Gastroesophageal sphincter (tissue), 4 donors: ENCODE measurements at regions not wholly inside any gene's neighbourhood (a gene's known extent, or its start where the extent isn't known, plus 50 kb on each side); places are given as distances from the start of the nearest gene placed in this dataset.

Experiments
- ATAC-seq: fragments of 150-250 bp; one replicate; pipeline ENCODE4 v1.9.1; 2016; ENCODE audit warnings: mild to moderate bottlenecking, moderate library complexity
- H3K27ac ChIP-seq, 4 donors: fragments of 200-600 bp; sonication (generic) in 3 of 4; 1 replicate in 3 of 4; 2 replicates in 1 of 4; pipeline ENCODE4 v1.5.1; 2016 to 2019
- H3K27me3 ChIP-seq: fragments of 200-600 bp; sonication (generic); one replicate; pipeline ENCODE4 v1.5.1; 2019
- H3K36me3 ChIP-seq, 2 donors: fragments of 200-600 bp; sonication (generic); one replicate each; pipeline ENCODE4 v1.5.1; 2019; ENCODE audit warnings: control low read depth in 1 of 2
- H3K4me1 ChIP-seq, 3 donors: fragments of 200-600 bp; sonication (generic); 1 replicate in 2 of 3; 2 replicates in 1 of 3; pipeline ENCODE4 v1.5.1; 2016 to 2019; ENCODE audit warnings: control low read depth in 2 of 3
- H3K4me3 ChIP-seq, 2 donors: fragments of 200-600 bp; sonication (generic); one replicate each; pipeline ENCODE4 v1.5.1; 2019; ENCODE audit warnings: mild to moderate bottlenecking in 1 of 2, moderate library complexity in 1 of 2
- H3K9me3 ChIP-seq, 3 donors: fragments of 200-600 bp; sonication (generic); one replicate each; pipeline ENCODE4 v1.5.1; 2017 to 2019; ENCODE audit warnings: control low read depth in 2 of 3
- CTCF ChIP-seq, 4 experiments: fragments of 200-600 bp in 2 of 4; fragments of 450-650 bp in 2 of 4; sonication (generic) in 1 of 4; IDR thresholded peaks; one replicate each; pipeline ENCODE4 v1.5.1; 2017 to 2019; ENCODE audit warnings: antibody characterized with exemption in 4 of 4, mild to moderate bottlenecking in 2 of 4, moderate library complexity in 2 of 4
- EP300 ChIP-seq: sonication (generic); formaldehyde crosslinking; IDR thresholded peaks from one replicate; pipeline ENCODE4 v1.6.1; 2017; ENCODE audit warnings: antibody characterized with exemption, mild to moderate bottlenecking
- POLR2A ChIP-seq, 2 donors: fragments of 450-650 bp; IDR thresholded peaks; one replicate each; pipeline ENCODE4 v1.6.1; 2017; ENCODE audit warnings: antibody characterized with exemption in 2 of 2, mild to moderate bottlenecking in 2 of 2, moderate library complexity in 1 of 2
- POLR2AphosphoS5 ChIP-seq: sonication (generic); formaldehyde crosslinking; IDR thresholded peaks from one replicate; pipeline ENCODE4 v1.6.1; 2017; ENCODE audit warnings: antibody characterized with exemption
- WGBS, 2 donors: methylation state at CpG; one replicate each; pipeline ENCODE4 v1.1.5; 2018; ENCODE audit warnings: low coverage in 1 of 2; 5-methylcytosine and 5-hydroxymethylcytosine counted together

- 19 to 33% methylated on average over 2 of the region's 2 CpGs for WGBS, 2 donors
- ATAC-seq, result no peak
These were observed 50.7 kb upstream of the KLF7 start for GRCh38 chr2:207216457-207216856.

GRCh38 chr2:207217442-207217841, 51.7 kb upstream of the KLF7 start:
- TF ChIP-seq POLR2AphosphoS5 (no peak), EP300 (no peak)
- Histone ChIP-seq H3K4me1 (no peaks in the 10 kb centered on the region), H3K9me3 (no peaks in the 10 kb centered on the region), H3K27ac (no peak overlapping the region), H3K36me3 (no peaks in the 10 kb centered on the region), H3K27me3 (no peaks in the 10 kb centered on the region), H3K4me3 (no peak overlapping the region)
- 90 to 100% methylated on average over 2 of the region's 2 CpGs for WGBS, 2 donors
- ATAC-seq, result no peak

More at GRCh38 chr2:207216457-207216856, 50.7 kb upstream of the KLF7 start:
- H3K9me3 ChIP-seq, result no peaks in the 10 kb centered on the region
- H3K4me1 ChIP-seq, result no peaks in the 10 kb centered on the region
- H3K27me3 ChIP-seq, result no peaks in the 10 kb centered on the region
- H3K27ac ChIP-seq, result no peak overlapping the region
- TF ChIP-seq POLR2A (IDR thresholded peaks at IDR 0.05), result no peak
- no peak for TF ChIP-seq CTCF (IDR thresholded peaks at IDR 0.05)
- no peak for TF ChIP-seq EP300
- no peak for TF ChIP-seq POLR2AphosphoS5
- no peaks in the 10 kb centered on the region for H3K36me3 ChIP-seq
- no peak overlapping the region for H3K4me3 ChIP-seq

- no peak for ATAC-seq
- Histone ChIP-seq H3K27ac (no peak overlapping the region), H3K4me1 (peaks cover 0 to under 1% (median 0%) of the 10 kb centered on the region in 3 donors), H3K27me3 (no peaks in the 10 kb centered on the region), H3K4me3 (no peak overlapping the region), H3K9me3 (no peaks in the 10 kb centered on the region), H3K36me3 (no peaks in the 10 kb centered on the region)
- 68% methylated on average over 4 of the region's 4 CpGs; no CpG with 5 or more reads in 1 of the 2 donors for WGBS, 2 donors
- TF ChIP-seq POLR2A (IDR thresholded peaks at IDR 0.05) (no peak), CTCF (IDR thresholded peaks at IDR 0.05) (no peak), POLR2AphosphoS5 (no peak), EP300 (no peak)
These were observed 53.4 kb upstream of the KLF7 start for GRCh38 chr2:207219081-207219630.

- TF ChIP-seq POLR2AphosphoS5 (no peak), EP300 (no peak), CTCF (IDR thresholded peaks at IDR 0.05) (no peak), POLR2A (IDR thresholded peaks at IDR 0.05) (no peak)
- 66 to 76% methylated on average over 4 to 10 of the region's 10 CpGs for WGBS, 2 donors
- Histone ChIP-seq H3K4me1 (peaks cover 0 to 8% (median 6%) of the 10 kb centered on the region in 3 donors), H3K36me3 (no peaks in the 10 kb centered on the region), H3K27me3 (no peaks in the 10 kb centered on the region), H3K4me3 (no peak overlapping the region), H3K9me3 (no peaks in the 10 kb centered on the region), H3K27ac (no peak overlapping the region)
- no peak for ATAC-seq
These were observed 54.1 kb upstream of the KLF7 start for GRCh38 chr2:207219676-207220501.

GRCh38 chr2:207221731-207222130, 56.0 kb upstream of the KLF7 start:
- ATAC-seq, result no peak
- WGBS, 2 donors, result 69 to 83% methylated on average over 2 of the region's 2 CpGs
- Histone ChIP-seq H3K4me1 (peaks cover 0 to 16% (median 7%) of the 10 kb centered on the region in 3 donors), H3K27ac (no peak overlapping the region), H3K27me3 (no peaks in the 10 kb centered on the region), H3K9me3 (no peaks in the 10 kb centered on the region), H3K4me3 (no peak overlapping the region), H3K36me3 (no peaks in the 10 kb centered on the region)
- TF ChIP-seq EP300 (no peak), CTCF (IDR thresholded peaks at IDR 0.05) (no peak)
